Stomach (tissue), 4 donors: ENCODE measurements at regions not wholly inside any gene's neighbourhood (a gene's known extent, or its start where the extent isn't known, plus 50 kb on each side); places are given as distances from the start of the nearest gene placed in this dataset.

Experiments
- POLR2A ChIP-seq, 4 donors: fragments of 450-650 bp; IDR thresholded peaks; one replicate each; pipeline ENCODE4 v1.6.1; 2016; ENCODE audit warnings: antibody characterized with exemption in 4 of 4, control low read depth in 2 of 4, mild to moderate bottlenecking in 1 of 4, moderate library complexity in 1 of 4
- TF ChIP-seq, protein P1 (sequence below), 7 experiments: fragments of 450-650 bp in 4 of 7; fragments of 200-600 bp in 3 of 7; sonication (generic) in 3 of 7; IDR thresholded peaks; one replicate each; pipeline ENCODE4 v1.5.1; 2016 to 2019; ENCODE audit warnings: antibody characterized with exemption in 7 of 7, control low read depth in 2 of 7, mild to moderate bottlenecking in 1 of 7

DNA sequence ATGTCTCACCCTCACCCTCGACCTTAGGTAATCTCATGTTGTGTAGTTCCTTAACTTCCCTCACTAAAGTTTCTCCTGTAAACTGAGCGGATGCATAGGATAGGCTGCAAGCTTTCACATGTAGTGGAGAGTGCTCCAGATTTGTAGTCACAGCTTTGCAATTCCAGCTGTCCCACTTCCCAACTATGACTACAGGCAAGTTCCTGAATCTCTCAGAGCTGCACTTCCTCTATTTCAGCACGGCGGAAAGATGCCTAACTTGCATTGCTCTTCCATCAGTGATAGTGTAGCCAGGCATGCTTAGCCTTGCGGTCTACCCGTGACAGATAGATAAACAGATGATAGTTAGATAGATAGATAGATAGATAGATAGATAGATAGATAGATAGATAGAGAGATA lies 183.1 kb upstream of the CCDC68 start:
- no peak for TF ChIP-seq POLR2A (IDR thresholded peaks at IDR 0.05)
- TF ChIP-seq, protein P1, sequence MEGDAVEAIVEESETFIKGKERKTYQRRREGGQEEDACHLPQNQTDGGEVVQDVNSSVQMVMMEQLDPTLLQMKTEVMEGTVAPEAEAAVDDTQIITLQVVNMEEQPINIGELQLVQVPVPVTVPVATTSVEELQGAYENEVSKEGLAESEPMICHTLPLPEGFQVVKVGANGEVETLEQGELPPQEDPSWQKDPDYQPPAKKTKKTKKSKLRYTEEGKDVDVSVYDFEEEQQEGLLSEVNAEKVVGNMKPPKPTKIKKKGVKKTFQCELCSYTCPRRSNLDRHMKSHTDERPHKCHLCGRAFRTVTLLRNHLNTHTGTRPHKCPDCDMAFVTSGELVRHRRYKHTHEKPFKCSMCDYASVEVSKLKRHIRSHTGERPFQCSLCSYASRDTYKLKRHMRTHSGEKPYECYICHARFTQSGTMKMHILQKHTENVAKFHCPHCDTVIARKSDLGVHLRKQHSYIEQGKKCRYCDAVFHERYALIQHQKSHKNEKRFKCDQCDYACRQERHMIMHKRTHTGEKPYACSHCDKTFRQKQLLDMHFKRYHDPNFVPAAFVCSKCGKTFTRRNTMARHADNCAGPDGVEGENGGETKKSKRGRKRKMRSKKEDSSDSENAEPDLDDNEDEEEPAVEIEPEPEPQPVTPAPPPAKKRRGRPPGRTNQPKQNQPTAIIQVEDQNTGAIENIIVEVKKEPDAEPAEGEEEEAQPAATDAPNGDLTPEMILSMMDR (IDR thresholded peaks at IDR 0.05) = no peak
